ENCODE measurements at regions not wholly inside any gene's neighbourhood (a gene's known extent, or its start where the extent isn't known, plus 50 kb on each side); places are given as distances from the start of the nearest gene placed in this dataset.

DNA sequence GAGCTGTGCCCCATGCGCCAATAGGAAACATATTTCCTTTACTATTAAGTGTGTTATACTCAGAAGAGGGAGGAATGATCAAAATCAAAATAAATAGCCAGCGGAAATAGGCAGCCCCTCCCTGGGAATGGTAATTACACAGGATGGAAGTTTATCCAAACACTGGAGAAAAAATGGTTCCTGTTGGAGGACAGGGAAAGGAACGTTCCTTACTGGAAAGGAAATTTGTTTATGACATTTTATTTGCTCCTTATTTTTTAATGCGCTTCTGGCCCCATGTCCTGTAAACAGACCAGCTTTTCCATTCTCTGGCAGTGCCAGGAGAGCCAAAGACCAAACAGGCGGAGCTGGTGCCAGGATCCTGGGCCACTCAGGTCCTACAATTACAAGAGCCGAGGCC lies 273.7 kb downstream of the SOX9 start:
- DNase-seq, result no peak

DNA sequence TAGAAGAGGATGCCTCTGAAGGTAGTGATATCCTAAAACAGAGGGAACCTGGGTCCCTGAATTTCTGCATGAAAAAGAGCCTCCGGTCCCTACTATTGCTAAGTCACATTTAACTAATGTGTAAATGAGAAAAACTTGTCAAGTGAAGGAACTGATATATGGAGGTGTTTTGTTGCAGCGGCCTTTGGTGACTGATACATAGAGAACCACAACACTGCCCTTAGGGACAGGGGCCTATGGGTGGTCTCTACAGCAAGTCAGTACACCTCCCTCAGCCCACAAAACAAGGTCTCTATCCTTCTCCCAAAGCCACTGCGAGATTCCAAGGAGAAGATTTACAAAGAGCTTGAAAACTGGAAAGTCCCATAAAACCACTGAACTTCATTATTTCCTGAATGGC lies 275.3 kb downstream of the SOX9 start:
- DNase-seq, result no peak

DNA sequence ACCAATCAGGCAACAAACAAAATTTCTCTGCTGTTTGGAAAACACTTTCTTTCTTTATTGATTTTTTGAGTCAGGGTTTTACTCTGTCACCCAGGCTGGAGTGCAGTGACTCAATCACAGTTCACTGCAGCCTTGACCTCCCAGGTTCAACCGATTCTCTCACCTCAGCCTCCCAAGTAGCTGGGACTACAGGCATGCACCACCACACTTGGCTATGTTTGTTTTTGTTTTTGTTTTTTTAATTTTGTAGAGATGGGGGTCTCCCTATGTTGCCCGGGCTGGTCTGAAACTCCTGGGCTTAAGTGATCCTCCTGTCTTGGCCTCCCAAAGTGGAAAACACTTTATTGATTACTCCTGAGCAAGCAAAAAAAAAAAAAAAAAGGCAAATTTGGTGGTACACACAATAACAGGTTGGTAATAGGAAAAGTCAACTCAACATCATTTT lies 276.4 kb downstream of the SOX9 start:
- DNase-seq, result no peak

DNA sequence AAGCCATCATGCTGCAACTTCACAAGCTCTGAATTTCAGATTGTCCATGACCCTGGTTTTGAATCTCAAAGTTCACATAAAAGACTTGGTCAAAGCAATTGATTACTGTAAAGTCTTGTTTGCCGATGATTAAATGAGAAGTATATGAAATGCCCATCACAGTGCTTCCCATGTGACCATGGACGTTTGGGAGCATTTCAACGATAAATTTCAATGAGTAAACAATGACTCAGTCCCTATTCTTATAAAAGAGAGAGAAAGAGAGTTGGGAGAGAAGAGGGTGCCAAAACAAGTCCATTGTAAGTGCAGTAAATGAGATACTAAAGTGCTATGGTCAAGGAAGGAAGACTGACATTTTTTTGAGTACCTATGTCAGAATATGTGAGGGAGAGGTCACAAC lies 276.9 kb downstream of the SOX9 start:
- no peak for DNase-seq

DNA sequence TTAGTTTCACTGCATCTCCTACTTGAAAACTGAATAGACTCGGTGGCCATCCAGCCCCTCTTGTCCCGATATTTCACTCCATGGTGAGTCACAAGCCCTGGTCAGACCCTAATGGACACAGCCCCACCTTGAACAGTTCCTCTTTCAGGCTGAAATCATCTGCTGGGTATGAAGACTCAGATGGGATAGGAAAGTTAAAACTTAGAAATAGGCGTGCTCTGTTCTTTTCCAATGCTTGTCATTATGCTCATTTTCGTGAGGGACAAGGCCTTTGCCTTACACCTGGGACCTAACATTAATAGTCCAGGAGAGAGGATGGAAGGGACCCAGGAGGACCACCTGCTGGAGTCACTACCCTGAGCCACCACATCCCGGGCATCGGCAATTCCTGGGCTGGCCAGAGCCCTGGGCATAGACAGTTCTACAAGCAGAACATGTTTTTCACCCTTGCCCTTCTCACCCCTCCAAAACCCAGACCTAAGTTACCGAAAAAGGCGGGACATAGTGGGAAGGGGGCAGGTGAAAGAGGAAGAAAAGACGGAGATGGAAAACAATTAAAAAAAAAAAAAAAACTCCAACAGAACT lies 278.3 kb downstream of the SOX9 start:
- DNase-seq, result no peak

DNA sequence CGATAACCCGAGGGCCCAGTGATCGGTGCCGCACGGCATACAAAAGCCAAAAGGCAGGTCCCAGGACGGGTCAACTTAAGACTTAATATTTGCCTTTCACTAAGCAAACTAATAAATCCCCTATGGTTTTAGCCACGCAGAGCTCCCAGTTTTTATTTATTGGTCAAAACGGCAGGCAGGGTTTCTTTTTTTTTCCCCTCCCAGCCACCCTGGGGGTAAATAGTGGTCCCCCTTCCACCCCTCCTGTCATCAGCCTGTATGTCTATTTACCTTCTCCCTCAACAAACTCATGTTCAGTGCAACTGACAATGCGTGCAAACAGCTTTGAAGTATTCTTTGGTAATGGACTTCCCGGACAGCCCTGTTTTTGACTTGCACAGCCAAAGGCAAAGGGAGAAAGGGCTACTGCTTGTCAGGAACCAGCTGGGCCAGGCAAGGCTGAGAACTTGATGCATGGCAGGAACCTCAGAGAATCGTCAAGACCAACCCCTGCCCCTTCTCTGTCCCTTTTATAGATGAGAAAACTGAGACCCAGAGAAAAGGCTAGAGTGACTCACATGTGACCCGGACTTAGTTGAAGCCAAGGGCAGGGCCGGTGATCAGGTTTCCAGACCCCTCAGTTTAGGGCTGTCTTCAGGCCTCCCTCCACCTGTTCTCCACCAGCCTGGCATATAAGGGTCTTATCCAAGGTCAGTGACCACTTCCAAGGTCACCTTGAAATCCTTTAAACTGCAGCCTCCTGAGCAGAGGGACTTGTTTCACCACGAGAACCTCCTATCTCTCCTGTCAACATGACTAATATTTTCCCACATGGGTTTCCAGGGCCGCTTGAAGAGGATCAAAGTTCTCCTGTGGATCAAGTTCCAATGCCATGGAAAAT lies 279.0 kb downstream of the SOX9 start:
- no peak for DNase-seq

DNA sequence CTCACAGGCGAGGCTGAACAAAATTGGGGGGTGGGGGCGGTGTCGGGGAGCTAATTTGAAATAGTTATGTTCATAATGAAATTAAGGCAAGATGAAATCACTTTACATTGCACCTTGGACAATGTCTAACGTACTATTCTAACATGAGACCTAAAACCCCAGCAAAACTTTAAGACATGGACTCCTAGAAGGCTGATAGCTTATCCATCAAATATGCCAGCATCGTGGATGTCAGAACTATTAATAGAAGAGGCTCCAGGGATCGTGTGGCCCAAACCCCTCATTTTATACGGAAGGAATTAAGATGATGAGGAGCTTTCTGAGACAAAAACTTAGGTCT lies 279.6 kb downstream of the SOX9 start:
- no peak for DNase-seq

DNA sequence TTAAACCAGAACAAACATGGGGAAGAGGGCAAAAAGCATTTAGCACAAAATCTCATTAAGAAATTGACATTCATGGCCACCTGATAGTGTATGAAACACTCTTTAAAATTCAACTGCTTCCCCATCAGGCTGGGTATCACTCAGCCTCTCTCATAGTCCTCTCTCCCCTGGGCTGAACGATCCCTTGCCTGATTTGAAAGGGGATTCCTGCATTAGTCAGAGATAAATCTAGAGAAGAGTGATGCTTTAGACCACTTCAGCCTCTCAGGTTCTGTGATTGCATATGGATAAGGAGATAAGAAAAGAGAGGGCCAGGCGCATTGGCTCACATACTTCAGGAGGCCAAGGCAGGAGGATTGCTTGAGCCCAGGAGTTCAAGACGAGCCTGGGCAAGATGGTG lies 280.0 kb downstream of the SOX9 start:
- DNase-seq, result no peak

DNA sequence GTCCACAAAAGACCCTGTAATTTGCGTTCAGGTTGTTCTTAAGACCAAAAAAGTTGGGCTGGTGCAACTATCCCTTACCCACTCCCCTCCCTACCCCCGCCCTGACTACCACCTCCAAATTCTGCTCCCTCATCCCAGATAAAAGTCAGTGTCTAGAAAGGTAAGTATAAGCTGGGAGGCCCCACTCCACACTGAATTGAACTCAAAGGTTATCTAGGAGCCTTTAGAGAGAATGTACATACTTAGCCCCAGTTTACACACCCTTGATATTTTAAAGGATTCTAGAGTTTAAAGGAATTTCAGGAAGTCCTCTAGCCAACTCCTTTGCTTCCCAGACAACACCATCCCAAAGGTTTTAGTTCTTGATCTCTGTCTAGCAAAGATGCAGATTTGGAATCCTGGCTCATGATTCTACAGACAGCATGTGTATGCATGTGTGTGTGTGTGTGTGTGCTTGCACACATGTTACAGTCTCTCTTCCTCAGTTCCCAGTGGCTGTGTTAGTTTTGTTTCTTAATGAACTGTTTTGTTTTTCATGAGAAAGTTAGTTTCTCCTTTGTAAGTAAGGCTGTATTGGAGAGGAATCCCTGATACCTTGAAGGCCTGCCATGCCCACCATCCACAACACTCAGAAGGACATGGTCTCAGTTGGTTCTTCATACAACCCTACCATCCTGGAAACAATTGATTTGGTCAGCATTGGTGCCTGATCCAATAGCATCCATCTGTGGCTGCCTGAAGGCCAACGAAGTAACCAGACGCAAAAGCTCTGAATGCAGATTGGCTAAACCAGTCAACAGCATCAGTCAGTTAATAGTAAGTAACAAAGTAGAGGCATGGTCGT lies 281.3 kb downstream of the SOX9 start:
- no peak for DNase-seq

DNA sequence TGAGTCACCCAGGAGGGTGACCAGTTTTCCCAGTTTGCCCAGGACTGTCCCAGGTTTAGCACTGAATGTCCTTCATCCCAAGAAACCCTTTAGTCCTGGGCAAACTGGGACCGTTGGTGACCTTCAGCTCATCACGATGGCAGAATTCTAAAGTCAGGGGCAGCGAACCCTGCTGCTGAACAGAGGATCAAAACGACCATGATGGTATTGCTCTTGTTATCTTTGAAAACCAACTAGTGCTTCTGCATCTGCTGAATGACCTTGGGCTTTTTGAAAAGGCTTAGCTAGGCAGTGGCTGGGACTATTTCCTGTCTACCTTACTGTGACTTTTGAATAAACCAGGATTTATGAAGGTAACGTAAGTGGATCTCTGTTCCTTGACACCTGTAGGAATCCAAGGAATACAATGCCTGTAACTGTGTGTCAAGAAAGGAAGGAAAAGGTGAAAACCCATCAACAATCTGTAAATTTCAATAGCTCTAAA lies 281.9 kb downstream of the SOX9 start:
- no peak for DNase-seq

DNA sequence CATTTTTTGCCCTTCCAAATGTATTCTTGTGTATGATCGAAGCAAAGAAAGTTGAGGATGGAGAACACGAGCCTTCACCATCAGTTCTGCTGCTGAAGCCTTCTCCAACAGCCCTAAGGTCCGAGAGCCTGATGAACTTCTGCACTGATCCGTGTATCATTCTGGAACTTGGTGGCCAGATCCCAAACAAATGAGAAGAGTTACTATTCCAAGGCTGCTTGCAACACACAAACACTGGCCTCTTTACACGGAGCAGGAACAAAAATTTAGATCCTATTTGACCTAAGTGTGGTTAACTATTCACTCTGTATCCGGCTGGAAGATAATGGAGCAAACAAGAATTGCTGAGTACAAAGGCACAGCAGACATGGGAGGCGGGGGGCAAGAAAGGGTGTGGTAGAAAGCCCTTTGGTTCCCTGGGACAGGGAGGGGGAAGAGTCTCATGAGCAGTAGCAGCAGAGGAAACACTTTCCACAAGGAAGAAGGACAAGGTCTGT lies 282.9 kb downstream of the SOX9 start:
- DNase-seq, result no peak

DNA sequence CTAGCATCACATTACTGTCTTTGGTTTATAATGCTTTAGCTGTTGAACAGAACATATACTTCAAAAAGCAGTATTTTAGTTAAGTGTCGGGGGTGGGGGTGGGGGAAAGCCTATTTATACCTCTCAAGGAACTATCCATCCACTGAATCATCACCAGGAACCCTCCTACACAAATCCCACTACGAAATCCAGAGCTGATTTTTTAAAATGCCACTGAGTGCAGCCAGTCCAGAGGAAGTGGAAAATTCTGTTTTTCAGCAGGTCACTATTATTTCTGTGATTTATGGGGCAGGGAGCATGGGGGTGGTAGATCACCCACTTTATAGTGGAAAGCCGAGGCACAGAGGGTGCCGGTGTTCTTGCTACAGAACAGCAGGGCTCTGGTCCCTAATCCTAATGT lies 284.1 kb downstream of the SOX9 start:
- no peak for DNase-seq

DNA sequence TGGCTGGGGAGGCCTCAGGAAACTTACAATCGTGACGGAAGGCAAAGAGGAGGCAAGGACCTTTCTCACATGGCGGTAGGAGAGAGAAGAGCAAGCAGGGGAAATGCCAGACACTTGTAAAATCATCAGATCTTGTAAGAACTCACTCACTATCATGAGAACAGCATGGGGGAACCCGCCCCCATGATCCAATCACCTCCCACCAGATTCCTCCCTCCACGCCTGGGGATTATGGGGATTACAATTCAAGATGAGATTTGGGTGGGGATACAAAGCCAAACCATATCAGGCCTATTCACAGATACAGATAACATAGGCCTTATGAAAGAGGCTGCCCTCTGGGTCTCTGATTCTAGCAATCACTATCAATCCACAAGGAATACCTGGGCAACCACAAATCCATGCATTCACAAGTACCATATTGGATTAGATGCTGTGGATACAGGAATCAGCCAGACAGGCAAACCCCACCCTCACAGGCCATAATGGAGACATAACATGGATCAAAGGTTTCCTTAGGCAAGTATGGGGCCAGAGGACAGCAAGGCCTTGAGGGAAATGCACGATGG lies 284.9 kb downstream of the SOX9 start:
- no peak for DNase-seq

DNA sequence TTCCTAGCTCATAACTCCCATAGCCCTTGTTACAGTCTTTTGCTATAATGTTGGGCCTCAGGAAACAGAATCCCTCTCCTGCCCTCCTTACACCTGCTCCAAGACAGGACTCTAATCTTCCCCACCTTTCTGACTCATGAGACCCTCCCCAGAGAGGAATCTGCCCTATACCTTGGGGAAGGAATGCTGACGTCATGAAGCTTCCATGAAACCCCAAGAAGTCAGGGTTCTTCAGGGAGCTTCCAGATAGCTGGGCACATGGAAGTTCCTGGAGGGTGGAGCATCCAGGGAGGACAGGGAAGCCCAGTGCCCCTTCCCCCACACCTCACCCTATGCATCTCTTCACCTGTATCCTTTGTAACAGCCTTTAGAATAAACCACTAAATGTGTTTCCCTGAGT lies 285.7 kb downstream of the SOX9 start:
- no peak for DNase-seq

DNA sequence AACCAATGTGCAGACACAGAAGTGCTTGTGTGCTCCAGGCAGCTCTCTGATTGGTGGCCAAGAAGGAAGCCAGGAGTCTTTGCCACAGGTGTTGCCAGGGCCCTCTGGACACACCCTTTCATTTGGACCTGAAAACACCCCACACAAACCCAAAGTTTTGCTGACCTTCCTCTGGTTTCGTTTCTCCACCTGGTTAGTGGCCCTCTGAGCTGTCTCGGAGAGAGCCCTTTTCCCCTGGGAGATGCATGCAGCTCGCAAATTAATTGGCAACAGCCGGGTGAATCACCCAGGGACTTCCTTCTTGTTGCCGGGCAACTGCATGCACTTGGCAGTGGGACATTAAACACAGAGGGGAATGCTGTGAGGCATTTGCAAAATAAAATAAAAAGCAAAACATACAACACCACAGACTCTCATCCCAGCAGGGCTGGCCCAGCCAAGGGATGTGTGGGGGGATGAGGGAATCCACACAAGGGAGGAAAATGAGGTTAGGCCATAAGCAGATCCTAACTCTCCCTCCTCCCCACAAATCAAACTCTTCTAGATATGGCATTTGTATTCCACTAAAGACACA lies 286.6 kb downstream of the SOX9 start:
- DNase-seq, result peak; percentile 99

DNA sequence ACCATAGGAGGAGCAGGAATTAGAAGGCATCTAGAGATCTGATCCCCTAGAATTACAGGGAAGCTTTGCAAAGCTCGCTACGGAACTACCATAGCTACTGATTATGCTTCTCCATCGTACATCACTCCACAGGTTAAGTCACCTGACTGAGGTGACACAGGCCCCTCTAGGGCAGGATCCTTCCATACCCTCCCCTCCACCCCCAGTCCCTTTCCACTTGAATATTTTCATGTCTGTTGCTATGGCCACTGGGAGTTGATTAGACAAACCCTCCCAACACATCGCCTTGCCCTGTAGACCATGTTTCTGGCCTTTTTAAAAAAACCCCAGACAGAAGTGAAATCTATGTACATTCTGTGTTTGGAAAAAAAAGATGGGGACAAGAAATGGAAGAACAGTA lies 287.1 kb downstream of the SOX9 start:
- peak; percentile 71 for DNase-seq

DNA sequence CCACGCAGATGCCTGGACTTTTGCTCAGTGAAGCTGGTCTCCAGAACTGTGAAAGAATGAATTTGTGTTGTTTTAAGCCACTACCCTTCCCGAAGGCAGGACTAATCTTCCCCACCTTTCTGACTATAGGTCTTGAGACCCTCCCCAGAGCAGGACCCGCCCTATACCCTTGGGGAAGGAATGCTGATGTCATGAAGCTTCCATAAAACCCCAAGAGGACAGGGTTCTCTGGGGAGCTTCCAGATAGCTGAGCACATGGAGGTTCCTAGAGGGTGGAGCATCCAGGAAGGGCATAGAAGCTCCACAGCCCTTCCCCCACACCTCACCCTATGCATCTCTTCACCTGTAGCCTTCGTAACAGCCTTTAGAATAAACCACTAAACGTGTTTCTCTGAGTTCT lies 287.8 kb downstream of the SOX9 start:
- DNase-seq, result no peak

DNA sequence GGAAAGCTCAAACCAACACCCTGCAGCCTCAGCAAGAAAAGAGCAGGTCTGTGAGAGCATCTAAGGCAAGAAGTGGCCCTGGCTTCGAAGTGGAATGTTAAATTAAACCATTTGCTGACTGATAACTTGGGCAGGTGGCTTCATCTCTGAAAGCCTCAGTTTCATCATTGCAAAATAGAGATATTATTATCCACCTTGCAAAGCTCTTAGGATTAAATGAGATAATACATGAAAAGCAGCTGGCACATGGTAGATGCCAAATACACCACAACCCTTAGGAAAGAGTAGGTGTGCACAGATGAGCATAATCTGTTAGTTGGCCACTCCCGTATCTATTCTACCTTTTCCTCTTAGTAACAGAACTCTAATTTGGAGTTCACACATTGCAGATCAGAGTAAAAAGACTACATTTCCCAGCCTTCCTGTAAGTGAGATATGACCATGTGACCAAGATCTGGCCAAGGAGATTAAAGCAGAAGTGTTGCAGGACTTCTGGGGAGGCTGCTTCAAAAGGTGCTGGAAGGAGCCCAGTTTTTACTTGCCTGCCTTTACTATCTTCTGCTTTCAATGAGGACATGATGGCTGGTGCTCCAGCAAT lies 288.7 kb downstream of the SOX9 start:
- no peak for DNase-seq

DNA sequence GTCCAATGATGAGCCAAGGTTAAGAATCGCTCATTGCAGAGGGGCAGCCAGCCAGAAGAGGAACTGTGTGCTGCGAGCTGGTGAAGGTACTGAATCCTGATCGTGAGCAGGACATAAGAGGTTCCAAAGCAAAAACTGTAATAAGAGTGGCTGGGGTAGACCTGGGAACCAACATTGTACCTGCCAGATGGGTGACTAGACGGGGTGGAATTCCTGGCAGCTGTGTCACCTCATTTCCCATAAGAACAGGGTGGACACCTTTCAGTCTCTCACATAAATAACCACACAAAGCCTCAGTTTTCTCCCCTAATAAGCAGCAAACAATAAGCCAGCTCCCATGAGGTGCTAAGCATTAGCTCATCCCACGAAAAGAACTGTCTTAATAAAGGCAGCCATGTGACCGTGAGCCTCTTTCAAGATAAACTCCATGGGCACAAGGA lies 290.3 kb downstream of the SOX9 start:
- DNase-seq, result no peak

DNA sequence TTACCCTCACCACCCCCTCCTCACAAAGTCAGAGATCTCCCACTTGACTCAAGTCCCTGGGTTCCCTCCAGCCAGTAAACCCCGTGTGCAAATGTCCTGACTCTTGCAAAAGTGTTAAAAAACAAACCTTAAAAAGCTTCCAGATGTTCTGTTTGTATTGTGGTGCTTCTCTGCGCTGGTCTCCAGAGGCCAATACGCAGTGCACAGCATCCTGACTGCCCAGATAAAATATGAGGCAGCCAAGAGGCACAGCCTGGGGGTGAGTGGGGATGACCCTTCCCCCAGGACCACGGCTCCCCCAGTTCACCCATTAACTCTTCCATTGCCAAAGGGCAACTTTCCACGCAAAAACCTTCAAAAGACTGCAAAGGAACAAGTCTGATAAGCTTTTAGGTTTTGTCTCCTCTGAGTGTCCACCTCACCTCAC lies 291.8 kb downstream of the SOX9 start:
- DNase-seq, result no peak

DNA sequence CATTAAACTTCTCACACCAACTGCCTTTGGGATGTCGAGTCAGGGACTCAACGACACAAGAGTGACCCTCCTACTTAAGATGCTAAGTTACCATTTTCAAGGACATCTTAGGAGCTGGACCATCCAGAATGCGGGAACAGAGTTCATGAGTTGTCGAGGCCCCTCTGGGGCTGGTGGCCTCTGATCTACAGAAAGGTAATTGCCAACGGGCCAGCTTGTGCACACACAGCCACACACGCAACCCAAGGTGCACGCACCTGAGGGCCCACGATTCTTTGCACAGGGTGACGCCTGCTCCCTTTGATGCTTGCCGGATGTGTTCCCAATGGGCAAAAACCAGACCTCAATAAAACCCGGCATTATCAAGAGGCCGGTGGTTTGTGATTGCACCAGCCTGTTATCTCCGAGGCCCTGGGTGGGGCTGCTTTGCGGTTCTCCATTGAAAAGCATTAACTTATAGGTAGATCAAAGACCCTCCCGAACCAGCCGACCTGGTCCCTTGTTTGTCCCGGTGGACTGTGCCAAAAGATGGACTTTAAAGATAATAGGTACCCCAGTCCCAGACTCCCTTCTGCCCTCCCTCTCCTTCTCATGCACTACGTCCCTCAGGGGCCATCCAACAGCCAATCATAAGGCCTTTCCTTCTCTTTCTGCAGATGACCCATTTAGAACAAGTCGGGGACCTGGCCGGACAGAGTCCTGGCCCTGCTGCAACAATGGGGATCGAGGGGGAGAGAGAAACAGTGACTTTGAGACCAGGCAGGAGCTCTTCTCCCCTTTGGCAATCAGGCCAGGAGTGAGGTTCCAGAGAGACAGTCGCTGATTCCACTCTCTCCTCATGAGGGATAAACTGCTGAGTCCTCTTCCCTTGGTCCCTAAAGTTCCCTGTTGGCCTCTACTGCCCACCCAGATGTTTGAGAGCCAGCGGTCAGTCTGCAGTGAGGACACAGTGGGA lies 292.5 kb downstream of the SOX9 start:
- no peak for DNase-seq

All from NCI-H1436 (cell line).